ENCODE measurements at regions not wholly inside any gene's neighbourhood (a gene's known extent, or its start where the extent isn't known, plus 50 kb on each side); places are given as distances from the start of the nearest gene placed in this dataset.

GRCh38 chr14:34359420-34360117 is 102.5 kb downstream of the SPTSSA start:
- H3K9me3 ChIP-seq (ENCODE audit: control insufficient read depth, low read depth, low read length) = no peaks in the 10 kb centered on the region
- no peaks in the 10 kb centered on the region for H3K79me2 ChIP-seq (ENCODE audit: control insufficient read depth, insufficient read depth, low read length)
- H3K9ac ChIP-seq (ENCODE audit: control insufficient read depth, extremely low read depth, insufficient read depth, low read length) = no peak overlapping the region
- no peaks in the 10 kb centered on the region for H3K9me1 ChIP-seq (ENCODE audit: control insufficient read depth, extremely low read depth, insufficient read depth, low read length)
- no peak overlapping the region for H3K27ac ChIP-seq (ENCODE audit: control insufficient read depth, insufficient read depth, low read length)
- peak overlapping the region; percentile 29 for H3K4me2 ChIP-seq (ENCODE audit: control insufficient read depth, extremely low read depth, insufficient read depth, low read depth, low read length)
- DNase-seq (ENCODE audit: low read depth, low spot score) (no peak), FAIRE-seq (peak; percentile 46)
- peaks cover 60% of the 10 kb centered on the region for H3K4me1 ChIP-seq (ENCODE audit: control insufficient read depth, extremely low read depth, insufficient read depth, low read length)
- no peak for TF ChIP-seq EZH2 (IDR thresholded peaks at IDR 0.05; ENCODE audit: low read length)
- TF ChIP-seq CTCF (optimal IDR thresholded peaks at IDR 0.05 in 1 of 3, IDR thresholded peaks at IDR 0.05 in 1 of 3, conservative IDR thresholded peaks at IDR 0.05 in 1 of 3; ENCODE audit: extremely low read depth in 1 of 3, insufficient read depth in 2 of 3, low read length in 3 of 3) = no peak
- no peaks in the 10 kb centered on the region for H3K36me3 ChIP-seq (ENCODE audit: control insufficient read depth in 2 of 2, extremely low read depth in 1 of 2, insufficient read depth in 2 of 2, low read length in 2 of 2)
- H3K27me3 ChIP-seq (ENCODE audit: control insufficient read depth, extremely low read depth, insufficient read depth, low read length) = no peaks in the 10 kb centered on the region
- no peaks in the 10 kb centered on the region for H4K20me1 ChIP-seq (ENCODE audit: control insufficient read depth, extremely low read depth, insufficient read depth, low read length)
- no peak overlapping the region for H3K4me3 ChIP-seq (ENCODE audit: control insufficient read depth in 2 of 3, extremely low read depth in 1 of 3, insufficient read depth in 2 of 3, low read depth in 1 of 3, low read length in 3 of 3)
- dilution Hi-C loops (cut with MboI; ENCODE audit: extremely low pct_ligation_motif_present, low sequenced_read_pairs) = no loop called here
- peak overlapping the region; percentile 38 for H2AFZ ChIP-seq (ENCODE audit: control insufficient read depth, low read length)

GRCh38 chr14:34356264-34356654 is 105.8 kb downstream of the SPTSSA start:
- DNase-seq (ENCODE audit: low read depth, low spot score) (no peak), FAIRE-seq (peak; percentile 82)
- Histone ChIP-seq H2AFZ (ENCODE audit: control insufficient read depth, low read length) (peak overlapping the region; percentile 77), H3K9me3 (ENCODE audit: control insufficient read depth, low read depth, low read length) (no peaks in the 10 kb centered on the region), H3K27me3 (ENCODE audit: control insufficient read depth, extremely low read depth, insufficient read depth, low read length) (no peaks in the 10 kb centered on the region), H3K4me3 (ENCODE audit: control insufficient read depth in 2 of 3, extremely low read depth in 1 of 3, insufficient read depth in 2 of 3, low read depth in 1 of 3, low read length in 3 of 3) (no peak overlapping the region), H4K20me1 (ENCODE audit: control insufficient read depth, extremely low read depth, insufficient read depth, low read length) (no peaks in the 10 kb centered on the region), H3K36me3 (ENCODE audit: control insufficient read depth in 2 of 2, extremely low read depth in 1 of 2, insufficient read depth in 2 of 2, low read length in 2 of 2) (no peaks in the 10 kb centered on the region), H3K79me2 (ENCODE audit: control insufficient read depth, insufficient read depth, low read length) (no peaks in the 10 kb centered on the region), H3K9ac (ENCODE audit: control insufficient read depth, extremely low read depth, insufficient read depth, low read length) (no peak overlapping the region), H3K9me1 (ENCODE audit: control insufficient read depth, extremely low read depth, insufficient read depth, low read length) (no peaks in the 10 kb centered on the region), H3K4me1 (ENCODE audit: control insufficient read depth, extremely low read depth, insufficient read depth, low read length) (peaks cover 42% of the 10 kb centered on the region), H3K27ac (ENCODE audit: control insufficient read depth, insufficient read depth, low read length) (peak overlapping the region; percentile 74), H3K4me2 (ENCODE audit: control insufficient read depth, extremely low read depth, insufficient read depth, low read depth, low read length) (peak overlapping the region; percentile 3)
- dilution Hi-C loops (cut with MboI; ENCODE audit: extremely low pct_ligation_motif_present, low sequenced_read_pairs) = no loop called here
- no peak for TF ChIP-seq EZH2 (IDR thresholded peaks at IDR 0.05; ENCODE audit: low read length)
- TF ChIP-seq CTCF (optimal IDR thresholded peaks at IDR 0.05 in 1 of 3, IDR thresholded peaks at IDR 0.05 in 1 of 3, conservative IDR thresholded peaks at IDR 0.05 in 1 of 3; ENCODE audit: extremely low read depth in 1 of 3, insufficient read depth in 2 of 3, low read length in 3 of 3) = no peak

Data from keratinocyte (primary cell).